22Rv1 (cell line): ENCODE measurements at regions not wholly inside any gene's neighbourhood (a gene's known extent, or its start where the extent isn't known, plus 50 kb on each side); places are given as distances from the start of the nearest gene placed in this dataset.
A peak's percentile ranks its signal among the peaks of the same experiment; 100 is the strongest.

ENCODE experiments used
- H3K27ac ChIP-seq: fragments of 450-650 bp; 2 replicates; pipeline ENCODE4 v1.5.1; 2017
- CTCF ChIP-seq: fragments of 450-650 bp; IDR thresholded peaks from 2 replicates; pipeline ENCODE4 v1.5.1; 2017; ENCODE audit warnings: mild to moderate bottlenecking
- ZFX ChIP-seq: fragments of 450-650 bp; IDR thresholded peaks from 2 replicates; pipeline ENCODE4 v1.6.1; 2017; ENCODE audit warnings: antibody characterized with exemption, borderline replicate concordance

DNA sequence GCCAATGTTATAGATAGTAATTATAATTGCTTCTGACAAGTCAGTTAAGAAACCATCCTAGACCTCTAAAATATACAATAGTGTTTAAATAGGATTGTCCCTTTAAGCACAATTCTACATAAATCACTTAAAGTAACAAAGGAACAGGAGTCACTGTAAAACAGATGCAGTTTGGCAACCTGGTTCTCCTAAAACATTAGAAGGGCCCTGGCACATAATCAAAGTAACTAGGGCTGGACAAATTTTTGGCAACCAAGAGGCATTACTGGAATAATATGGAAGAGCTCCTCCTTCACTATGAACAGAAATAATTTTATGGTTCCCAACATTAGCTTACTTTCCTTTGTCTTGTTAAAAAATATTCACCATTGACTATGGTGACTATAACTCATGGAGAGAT is 75.0 kb upstream of the CCDC160 start:
- TF ChIP-seq ZFX = no peak
- TF ChIP-seq CTCF = no peak
- H3K27ac ChIP-seq = no peak overlapping the region

DNA sequence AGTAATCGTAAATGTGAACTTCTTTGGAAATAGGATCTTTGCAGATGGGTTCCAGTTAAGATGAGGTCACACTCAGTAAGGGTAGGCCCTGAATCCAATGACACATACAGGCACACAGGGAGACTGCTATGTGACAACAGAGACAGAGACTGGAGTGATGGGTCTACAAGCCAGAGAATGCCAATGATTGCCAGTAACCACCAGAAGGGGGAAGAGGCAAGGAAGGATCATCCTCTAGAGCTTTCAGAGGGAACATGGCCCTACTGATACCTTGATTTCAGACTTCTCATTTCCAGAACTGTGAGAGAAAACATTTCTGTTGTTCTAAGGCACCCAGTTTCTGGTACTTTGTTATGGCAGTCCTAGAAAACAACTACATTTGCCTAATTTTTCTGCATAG is 73.1 kb upstream of the CCDC160 start:
- TF ChIP-seq CTCF (no peak), ZFX (no peak)
- H3K27ac ChIP-seq = no peak overlapping the region

GRCh38 chrX:134167591-134168203 is 69.3 kb upstream of the CCDC160 start:
- peak overlapping the region; percentile 65 for H3K27ac ChIP-seq
- TF ChIP-seq CTCF = no peak
- TF ChIP-seq ZFX = no peak

DNA sequence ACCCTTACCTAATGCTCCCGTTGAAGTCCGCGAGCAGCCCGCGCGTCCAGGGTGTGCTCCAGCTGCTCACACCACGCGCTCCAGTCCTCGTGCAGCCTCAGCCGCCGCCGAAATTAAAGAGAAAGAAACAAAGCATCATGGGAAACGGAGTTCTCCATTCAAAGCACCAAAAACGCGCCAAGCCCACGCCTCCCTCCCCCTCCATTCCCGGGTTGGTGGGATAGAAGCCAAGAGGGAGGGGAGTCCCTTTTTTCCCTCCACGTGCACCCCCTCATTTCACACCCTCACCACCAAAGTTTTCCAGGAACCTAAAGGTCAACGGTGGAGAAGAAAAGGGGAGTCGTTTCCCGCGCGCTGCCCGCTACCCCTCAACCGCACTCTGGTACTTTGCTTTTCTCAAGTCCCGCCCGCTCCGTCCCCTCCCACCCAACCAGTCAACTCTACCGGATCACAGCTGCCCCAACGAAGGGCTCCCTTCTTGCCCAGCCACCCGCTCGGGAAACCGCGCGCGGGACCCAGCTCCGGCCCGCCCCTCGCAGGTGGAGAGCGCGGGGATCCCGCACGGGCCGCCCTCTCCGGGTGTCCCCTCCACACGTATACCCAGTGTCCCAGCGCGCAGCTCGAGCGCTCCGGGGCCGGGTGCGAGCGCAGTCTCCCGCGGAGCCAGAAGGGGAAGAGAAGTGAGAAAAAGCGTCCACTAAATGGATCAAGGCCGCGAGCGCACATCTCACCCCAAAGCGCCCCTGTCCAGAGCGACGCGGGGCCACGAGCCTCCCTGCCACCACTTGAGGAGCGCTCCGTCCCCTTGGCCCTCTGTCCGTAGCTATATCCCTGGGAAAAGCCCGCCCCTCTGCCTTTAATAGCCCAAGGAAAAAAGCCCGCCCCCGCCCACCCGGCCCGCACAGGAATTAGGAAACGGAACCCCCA is 65.1 kb upstream of the CCDC160 start:
- peak overlapping the region; percentile 4; the same call in 1 of the 2 replicates for H3K27ac ChIP-seq
- TF ChIP-seq ZFX (no peak), CTCF (no peak)

DNA sequence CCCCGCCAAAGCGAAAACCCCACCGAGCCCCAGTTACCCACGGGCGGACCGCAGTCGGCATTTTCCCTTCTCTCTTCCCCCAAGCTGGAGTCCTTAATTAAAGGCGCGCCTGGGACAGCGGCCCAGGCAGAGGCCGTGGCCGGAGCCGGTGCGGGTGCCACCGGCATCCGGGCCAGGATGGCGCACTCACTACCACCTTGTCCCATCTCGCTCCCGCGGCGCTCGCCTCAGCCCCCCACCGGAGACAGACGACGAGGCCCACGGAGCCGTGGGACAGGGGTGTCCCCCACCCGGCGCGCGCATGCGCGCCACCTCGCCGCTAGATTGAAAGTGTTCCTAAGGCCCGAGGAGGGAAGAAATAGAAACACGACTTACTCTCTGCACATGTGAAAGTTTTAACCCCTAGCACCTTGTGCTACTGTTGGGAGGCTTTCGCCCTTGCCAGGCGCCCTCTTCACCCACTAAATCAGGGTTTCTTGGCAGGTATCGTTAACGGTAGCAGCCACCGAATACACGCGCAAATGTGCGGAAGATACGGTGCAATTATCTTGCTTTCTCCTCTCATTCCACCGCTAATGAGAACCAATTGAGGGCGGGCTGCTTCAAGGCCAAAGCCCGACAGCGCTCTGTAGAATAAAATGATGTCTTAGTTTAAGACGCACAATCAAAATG is 64.3 kb upstream of the CCDC160 start:
- no peak overlapping the region for H3K27ac ChIP-seq
- TF ChIP-seq ZFX (no peak), CTCF (no peak)

DNA sequence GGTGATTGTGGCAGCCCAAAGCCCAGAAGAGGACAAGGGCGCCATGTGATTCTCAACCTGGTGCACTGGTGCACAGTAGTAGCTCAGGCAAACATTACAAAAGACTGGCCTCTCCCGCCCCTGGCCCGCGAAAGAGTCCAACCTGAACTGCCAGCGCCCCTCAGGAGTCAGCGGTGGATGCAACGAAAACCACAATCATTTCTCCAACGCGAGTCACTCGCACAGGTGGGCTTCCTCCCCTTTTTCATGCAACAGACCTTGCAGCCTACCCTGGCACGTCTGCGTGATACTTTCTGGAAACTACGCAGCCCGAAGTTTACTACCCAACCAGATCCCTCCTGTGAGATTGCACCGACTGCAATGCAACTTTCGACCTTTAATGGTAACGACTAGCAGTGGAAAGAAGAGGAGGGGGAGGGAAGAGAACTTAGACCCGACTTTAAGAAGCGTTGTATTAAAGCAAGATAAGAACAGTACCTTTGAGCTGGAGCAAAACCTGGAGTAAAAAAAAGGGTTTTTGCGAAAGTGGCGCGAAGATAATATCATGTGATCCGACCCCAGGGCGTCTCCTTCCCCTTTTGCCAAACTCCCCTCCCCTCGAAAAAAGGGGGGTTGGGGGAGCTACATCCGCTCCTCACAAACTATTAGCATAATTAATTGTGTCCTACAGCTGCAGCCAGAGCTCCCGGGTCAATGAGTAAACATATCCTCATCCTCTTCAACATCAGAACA is 63.3 kb upstream of the CCDC160 start:
- H3K27ac ChIP-seq = no peak overlapping the region

More for the DNA sequence above, 63.3 kb upstream of the CCDC160 start:
- no peak for TF ChIP-seq CTCF
- TF ChIP-seq ZFX = no peak
